ENCODE measurements at regions not wholly inside any gene's neighbourhood (a gene's known extent, or its start where the extent isn't known, plus 50 kb on each side); places are given as distances from the start of the nearest gene placed in this dataset.

- TF ChIP-seq CTCF (IDR thresholded peaks at IDR 0.05) (no peak), POLR2A (IDR thresholded peaks at IDR 0.05) (no peak)
Measured at GRCh38 chr4:188534917-188535316, 395.7 kb downstream of the TRIML1 start.

Data from lower leg skin (tissue), 3 donors.